Breast epithelium (tissue), 3 donors: ENCODE measurements at regions not wholly inside any gene's neighbourhood (a gene's known extent, or its start where the extent isn't known, plus 50 kb on each side); places are given as distances from the start of the nearest gene placed in this dataset.
"Not testable (repeated sequence)": the region's sequence is repeated elsewhere in the genome, so short reads cannot be mapped to it uniquely, and the experiment has no call there.

ENCODE experiments used
- POLR2A ChIP-seq: fragments of 450-650 bp; IDR thresholded peaks from one replicate; pipeline ENCODE4 v1.6.1; 2016; ENCODE audit warnings: antibody characterized with exemption, mild to moderate bottlenecking, moderate library complexity
- POLR2AphosphoS5 ChIP-seq, 3 donors: sonication (generic); formaldehyde crosslinking; IDR thresholded peaks; one replicate each; pipeline ENCODE4 v1.6.1; 2017; ENCODE audit warnings: antibody characterized with exemption in 3 of 3
- TF ChIP-seq, protein P1 (sequence below), 3 donors: fragments of 450-650 bp; IDR thresholded peaks; one replicate each; pipeline ENCODE4 v1.5.1; 2016 to 2017; ENCODE audit warnings: antibody characterized with exemption in 3 of 3, mild to moderate bottlenecking in 3 of 3, moderate library complexity in 3 of 3

DNA sequence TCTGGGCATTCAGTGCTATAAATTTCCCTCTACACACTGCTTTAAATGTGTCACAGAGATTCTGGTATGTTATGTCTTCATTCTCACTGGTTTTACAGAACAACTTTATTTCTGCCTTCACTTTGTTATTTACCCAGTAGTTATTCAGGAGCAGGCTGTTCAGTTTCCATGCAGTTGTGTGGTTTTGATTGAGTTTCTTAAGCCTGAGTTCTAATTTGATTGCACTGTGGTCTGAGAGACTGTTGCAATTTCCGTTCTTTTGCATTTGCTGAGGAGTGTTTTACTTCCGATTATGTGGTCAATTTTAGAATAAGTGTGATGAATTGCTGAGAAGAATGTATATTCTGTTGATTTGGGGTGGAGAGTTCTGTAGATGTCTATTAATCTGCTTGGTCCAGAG lies 50.1 kb upstream of the HCRTR2 start:
- TF ChIP-seq, protein P1, sequence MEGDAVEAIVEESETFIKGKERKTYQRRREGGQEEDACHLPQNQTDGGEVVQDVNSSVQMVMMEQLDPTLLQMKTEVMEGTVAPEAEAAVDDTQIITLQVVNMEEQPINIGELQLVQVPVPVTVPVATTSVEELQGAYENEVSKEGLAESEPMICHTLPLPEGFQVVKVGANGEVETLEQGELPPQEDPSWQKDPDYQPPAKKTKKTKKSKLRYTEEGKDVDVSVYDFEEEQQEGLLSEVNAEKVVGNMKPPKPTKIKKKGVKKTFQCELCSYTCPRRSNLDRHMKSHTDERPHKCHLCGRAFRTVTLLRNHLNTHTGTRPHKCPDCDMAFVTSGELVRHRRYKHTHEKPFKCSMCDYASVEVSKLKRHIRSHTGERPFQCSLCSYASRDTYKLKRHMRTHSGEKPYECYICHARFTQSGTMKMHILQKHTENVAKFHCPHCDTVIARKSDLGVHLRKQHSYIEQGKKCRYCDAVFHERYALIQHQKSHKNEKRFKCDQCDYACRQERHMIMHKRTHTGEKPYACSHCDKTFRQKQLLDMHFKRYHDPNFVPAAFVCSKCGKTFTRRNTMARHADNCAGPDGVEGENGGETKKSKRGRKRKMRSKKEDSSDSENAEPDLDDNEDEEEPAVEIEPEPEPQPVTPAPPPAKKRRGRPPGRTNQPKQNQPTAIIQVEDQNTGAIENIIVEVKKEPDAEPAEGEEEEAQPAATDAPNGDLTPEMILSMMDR (IDR thresholded peaks at IDR 0.05), result not testable (repeated sequence)
- TF ChIP-seq POLR2A; POLR2AphosphoS5 (IDR thresholded peaks at IDR 0.05): not testable (repeated sequence)
